ENCODE measurements at regions not wholly inside any gene's neighbourhood (a gene's known extent, or its start where the extent isn't known, plus 50 kb on each side); places are given as distances from the start of the nearest gene placed in this dataset.

DNA sequence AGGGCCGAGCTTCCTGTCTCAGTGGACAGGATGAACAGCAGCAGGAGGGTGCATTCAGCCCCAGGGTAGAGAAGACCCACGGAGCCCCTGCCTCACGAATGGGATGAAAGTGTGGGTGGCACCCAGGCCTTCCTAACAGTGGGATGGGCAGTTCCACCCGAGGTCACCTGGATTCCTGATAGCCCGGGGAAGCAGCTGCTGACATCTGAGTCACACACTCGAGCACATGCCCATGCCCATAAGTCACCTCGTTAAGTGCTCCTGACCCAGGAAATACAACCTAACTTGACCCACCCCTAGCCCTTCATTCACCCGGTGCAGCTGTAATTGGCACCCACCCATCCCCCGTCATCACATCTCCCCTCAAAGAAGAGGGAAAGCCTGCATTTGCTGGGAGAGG lies 85.3 kb upstream of the FOXF1 start:
- intact Hi-C loops (cut with micrococcal nuclease; ENCODE audit: unreplicated experiment) = no loop called here
- ChIA-PET CTCF (no interaction called here), POLR2A (no interaction called here)
- H3K9me3 ChIP-seq (ENCODE audit: control insufficient read depth, insufficient read depth, low read depth, low read length) = no peaks in the 10 kb centered on the region
- ATAC-seq (no peak), DNase-seq (ENCODE audit: low read depth, low spot score) (no peak)
- TF ChIP-seq POLR2AphosphoS5 (IDR thresholded peaks at IDR 0.05; ENCODE audit: low read depth, low read length) = no peak
- TF ChIP-seq, protein P1, sequence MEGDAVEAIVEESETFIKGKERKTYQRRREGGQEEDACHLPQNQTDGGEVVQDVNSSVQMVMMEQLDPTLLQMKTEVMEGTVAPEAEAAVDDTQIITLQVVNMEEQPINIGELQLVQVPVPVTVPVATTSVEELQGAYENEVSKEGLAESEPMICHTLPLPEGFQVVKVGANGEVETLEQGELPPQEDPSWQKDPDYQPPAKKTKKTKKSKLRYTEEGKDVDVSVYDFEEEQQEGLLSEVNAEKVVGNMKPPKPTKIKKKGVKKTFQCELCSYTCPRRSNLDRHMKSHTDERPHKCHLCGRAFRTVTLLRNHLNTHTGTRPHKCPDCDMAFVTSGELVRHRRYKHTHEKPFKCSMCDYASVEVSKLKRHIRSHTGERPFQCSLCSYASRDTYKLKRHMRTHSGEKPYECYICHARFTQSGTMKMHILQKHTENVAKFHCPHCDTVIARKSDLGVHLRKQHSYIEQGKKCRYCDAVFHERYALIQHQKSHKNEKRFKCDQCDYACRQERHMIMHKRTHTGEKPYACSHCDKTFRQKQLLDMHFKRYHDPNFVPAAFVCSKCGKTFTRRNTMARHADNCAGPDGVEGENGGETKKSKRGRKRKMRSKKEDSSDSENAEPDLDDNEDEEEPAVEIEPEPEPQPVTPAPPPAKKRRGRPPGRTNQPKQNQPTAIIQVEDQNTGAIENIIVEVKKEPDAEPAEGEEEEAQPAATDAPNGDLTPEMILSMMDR (IDR thresholded peaks at IDR 0.05) = no peak
- TF ChIP-seq, protein P2, sequence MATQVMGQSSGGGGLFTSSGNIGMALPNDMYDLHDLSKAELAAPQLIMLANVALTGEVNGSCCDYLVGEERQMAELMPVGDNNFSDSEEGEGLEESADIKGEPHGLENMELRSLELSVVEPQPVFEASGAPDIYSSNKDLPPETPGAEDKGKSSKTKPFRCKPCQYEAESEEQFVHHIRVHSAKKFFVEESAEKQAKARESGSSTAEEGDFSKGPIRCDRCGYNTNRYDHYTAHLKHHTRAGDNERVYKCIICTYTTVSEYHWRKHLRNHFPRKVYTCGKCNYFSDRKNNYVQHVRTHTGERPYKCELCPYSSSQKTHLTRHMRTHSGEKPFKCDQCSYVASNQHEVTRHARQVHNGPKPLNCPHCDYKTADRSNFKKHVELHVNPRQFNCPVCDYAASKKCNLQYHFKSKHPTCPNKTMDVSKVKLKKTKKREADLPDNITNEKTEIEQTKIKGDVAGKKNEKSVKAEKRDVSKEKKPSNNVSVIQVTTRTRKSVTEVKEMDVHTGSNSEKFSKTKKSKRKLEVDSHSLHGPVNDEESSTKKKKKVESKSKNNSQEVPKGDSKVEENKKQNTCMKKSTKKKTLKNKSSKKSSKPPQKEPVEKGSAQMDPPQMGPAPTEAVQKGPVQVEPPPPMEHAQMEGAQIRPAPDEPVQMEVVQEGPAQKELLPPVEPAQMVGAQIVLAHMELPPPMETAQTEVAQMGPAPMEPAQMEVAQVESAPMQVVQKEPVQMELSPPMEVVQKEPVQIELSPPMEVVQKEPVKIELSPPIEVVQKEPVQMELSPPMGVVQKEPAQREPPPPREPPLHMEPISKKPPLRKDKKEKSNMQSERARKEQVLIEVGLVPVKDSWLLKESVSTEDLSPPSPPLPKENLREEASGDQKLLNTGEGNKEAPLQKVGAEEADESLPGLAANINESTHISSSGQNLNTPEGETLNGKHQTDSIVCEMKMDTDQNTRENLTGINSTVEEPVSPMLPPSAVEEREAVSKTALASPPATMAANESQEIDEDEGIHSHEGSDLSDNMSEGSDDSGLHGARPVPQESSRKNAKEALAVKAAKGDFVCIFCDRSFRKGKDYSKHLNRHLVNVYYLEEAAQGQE (IDR thresholded peaks at IDR 0.05; ENCODE audit: insufficient read depth in 1 of 2, low read depth in 2 of 2, low read length in 1 of 2) = no peak
- TF ChIP-seq TCF7L2 (IDR thresholded peaks at IDR 0.05; ENCODE audit: low read depth, low read length) = no peak
- no peak for TF ChIP-seq SIN3A (IDR thresholded peaks at IDR 0.05; ENCODE audit: borderline replicate concordance, insufficient read depth, low read depth, low read length)
- no peak overlapping the region for H3K27ac ChIP-seq (ENCODE audit: low read length)
- no TSS peak for BruUV-seq (replicated peaks)
- H3K36me3 ChIP-seq (ENCODE audit: control insufficient read depth, insufficient read depth, low read length) = no peaks in the 10 kb centered on the region
- no peaks in the 10 kb centered on the region for H3K4me1 ChIP-seq (ENCODE audit: control insufficient read depth, insufficient read depth, low read length)
- H3K4me3 ChIP-seq (ENCODE audit: low read depth in 2 of 2, low read length in 2 of 2) = no peak overlapping the region
- no peaks in the 10 kb centered on the region for H3K27me3 ChIP-seq (ENCODE audit: control insufficient read depth, insufficient read depth, low read length)
- in situ Hi-C loops (cut with HindIII; ENCODE audit: low pct_unique_long_range_greater_than_20kb, low sequenced_read_pairs) = no loop called here

DNA sequence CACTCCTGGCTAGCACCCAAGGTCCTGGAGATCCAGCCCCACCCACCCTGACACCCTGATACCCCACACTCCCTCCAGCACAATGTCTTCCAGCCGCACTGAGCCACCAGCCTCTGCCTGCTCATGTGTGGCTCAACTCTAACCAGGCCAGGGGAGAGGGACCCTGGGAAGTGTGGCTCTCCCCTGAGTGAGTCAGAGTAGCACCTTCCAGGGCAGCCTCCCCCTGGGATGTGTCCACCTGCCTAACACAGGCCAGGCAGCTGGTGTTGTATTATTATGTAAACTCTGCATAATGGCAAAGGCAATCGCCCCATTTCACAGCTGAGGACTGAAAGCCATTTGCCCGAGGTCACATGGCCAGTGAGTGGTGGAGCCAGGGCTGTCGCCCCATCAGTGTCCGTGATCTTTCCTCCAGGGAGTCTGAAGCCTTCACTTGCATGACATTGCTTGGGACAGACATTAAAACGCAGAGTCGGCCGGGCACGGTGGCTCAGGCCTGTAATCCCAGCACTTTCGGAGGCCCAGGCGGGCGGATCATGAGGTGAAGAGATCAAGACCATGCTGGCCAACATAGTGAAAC lies 84.2 kb upstream of the FOXF1 start:
- in situ Hi-C loops (cut with HindIII; ENCODE audit: low pct_unique_long_range_greater_than_20kb, low sequenced_read_pairs) = no loop called here
- ChIA-PET POLR2A (no interaction called here), CTCF (interaction anchor here (0.6 kb wide), 1 partner anchor 95 kb away, joined by 3 read pairs; no protein-coding TSS in a partner anchor)
- Histone ChIP-seq H3K4me1 (ENCODE audit: control insufficient read depth, insufficient read depth, low read length) (no peaks in the 10 kb centered on the region), H3K36me3 (ENCODE audit: control insufficient read depth, insufficient read depth, low read length) (no peaks in the 10 kb centered on the region), H3K9me3 (ENCODE audit: control insufficient read depth, insufficient read depth, low read depth, low read length) (no peaks in the 10 kb centered on the region), H3K4me3 (ENCODE audit: low read depth in 2 of 2, low read length in 2 of 2) (no peak overlapping the region), H3K27ac (ENCODE audit: low read length) (no peak overlapping the region), H3K27me3 (ENCODE audit: control insufficient read depth, insufficient read depth, low read length) (no peaks in the 10 kb centered on the region)
- intact Hi-C loops (cut with micrococcal nuclease; ENCODE audit: unreplicated experiment) = no loop called here
- no TSS peak for BruUV-seq (replicated peaks)
- DNase-seq (ENCODE audit: low read depth, low spot score) = no peak
- TF ChIP-seq TCF7L2 (IDR thresholded peaks at IDR 0.05; ENCODE audit: low read depth, low read length) (no peak), SIN3A (IDR thresholded peaks at IDR 0.05; ENCODE audit: borderline replicate concordance, insufficient read depth, low read depth, low read length) (no peak), POLR2AphosphoS5 (IDR thresholded peaks at IDR 0.05; ENCODE audit: low read depth, low read length) (no peak)
- no peak for ATAC-seq

DNA sequence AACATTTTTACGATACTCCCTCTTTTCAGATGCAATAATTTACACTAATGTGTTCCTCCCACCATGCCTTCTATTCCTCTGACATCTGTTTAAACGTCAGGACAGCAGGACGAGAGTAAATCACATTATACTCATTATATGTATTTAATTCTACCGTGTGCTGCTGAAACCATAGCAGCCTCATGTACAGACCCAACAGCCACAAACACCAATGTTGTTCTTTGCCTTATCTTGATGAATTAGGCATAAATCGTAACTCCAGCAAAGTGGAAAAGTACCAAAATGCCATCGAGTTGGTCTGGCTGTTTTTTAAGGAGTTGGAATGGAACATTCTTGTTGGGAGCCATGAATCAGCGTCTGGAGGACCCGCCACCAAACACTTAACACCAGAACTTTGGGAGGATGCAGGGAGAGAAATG lies 82.9 kb upstream of the FOXF1 start:
- Histone ChIP-seq H3K27me3 (ENCODE audit: control insufficient read depth, insufficient read depth, low read length) (no peaks in the 10 kb centered on the region), H3K9me3 (ENCODE audit: control insufficient read depth, insufficient read depth, low read depth, low read length) (no peaks in the 10 kb centered on the region), H3K4me1 (ENCODE audit: control insufficient read depth, insufficient read depth, low read length) (no peaks in the 10 kb centered on the region), H3K4me3 (ENCODE audit: low read depth in 2 of 2, low read length in 2 of 2) (no peak overlapping the region), H3K27ac (ENCODE audit: low read length) (no peak overlapping the region), H3K36me3 (ENCODE audit: control insufficient read depth, insufficient read depth, low read length) (no peaks in the 10 kb centered on the region)
- no peak for ATAC-seq
- in situ Hi-C loops (cut with HindIII; ENCODE audit: low pct_unique_long_range_greater_than_20kb, low sequenced_read_pairs) (no loop called here), intact Hi-C loops (cut with micrococcal nuclease; ENCODE audit: unreplicated experiment) (no loop called here)
- no TSS peak for BruUV-seq (replicated peaks)
- ChIA-PET CTCF (no interaction called here), POLR2A (no interaction called here)
- TF ChIP-seq POLR2AphosphoS5 (IDR thresholded peaks at IDR 0.05; ENCODE audit: low read depth, low read length) (no peak), SIN3A (IDR thresholded peaks at IDR 0.05; ENCODE audit: borderline replicate concordance, insufficient read depth, low read depth, low read length) (no peak), TCF7L2 (IDR thresholded peaks at IDR 0.05; ENCODE audit: low read depth, low read length) (no peak)
- TF ChIP-seq, protein P1 (IDR thresholded peaks at IDR 0.05) = no peak
- TF ChIP-seq, protein P2 (IDR thresholded peaks at IDR 0.05; ENCODE audit: insufficient read depth in 1 of 2, low read depth in 2 of 2, low read length in 1 of 2) = no peak
- no peak for DNase-seq (ENCODE audit: low read depth, low spot score)

Data from Panc1 (cell line).